Peyer's patch (tissue), 4 donors: ENCODE measurements at regions not wholly inside any gene's neighbourhood (a gene's known extent, or its start where the extent isn't known, plus 50 kb on each side); places are given as distances from the start of the nearest gene placed in this dataset.
A peak's percentile ranks its signal among the peaks of the same experiment; 100 is the strongest.
"Not testable (repeated sequence)": the region's sequence is repeated elsewhere in the genome, so short reads cannot be mapped to it uniquely, and the experiment has no call there.

ENCODE experiments used
- DNase-seq, 3 donors: peaks; one replicate each; pipeline ENCODE4 v3.0.0-alpha.2; 2017 to 2019
- H3K27ac ChIP-seq, 4 donors: fragments of 200-600 bp; sonication (generic); one replicate each; pipeline ENCODE4 v1.5.1; 2016 to 2019
- H3K27me3 ChIP-seq, 2 donors: fragments of 200-600 bp; sonication (generic); one replicate each; pipeline ENCODE4 v1.5.1; 2019
- H3K36me3 ChIP-seq, 3 donors: fragments of 200-600 bp; sonication (generic); one replicate each; pipeline ENCODE4 v1.5.1; 2016 to 2019
- H3K4me1 ChIP-seq, 4 donors: fragments of 200-600 bp; sonication (generic); one replicate each; pipeline ENCODE4 v1.5.1; 2016 to 2019
- H3K4me3 ChIP-seq, 4 donors: fragments of 200-600 bp; sonication (generic); 1 replicate in 3 of 4; 2 replicates in 1 of 4; pipeline ENCODE4 v1.5.1; 2016 to 2019; ENCODE audit warnings: mild to moderate bottlenecking in 1 of 4
- H3K9me3 ChIP-seq, 4 donors: fragments of 200-600 bp; sonication (generic); one replicate each; pipeline ENCODE4 v1.5.1; 2016 to 2019; ENCODE audit warnings: mild to moderate bottlenecking in 1 of 4
- POLR2A ChIP-seq, 2 donors: fragments of 450-650 bp; IDR thresholded peaks; one replicate each; pipeline ENCODE4 v1.5.1; 2017; ENCODE audit warnings: antibody characterized with exemption in 2 of 2, mild to moderate bottlenecking in 2 of 2, moderate library complexity in 2 of 2
- TF ChIP-seq, protein P1 (sequence below), 6 experiments: fragments of 450-650 bp in 4 of 6; fragments of 200-600 bp in 2 of 6; sonication (generic) in 1 of 6; IDR thresholded peaks; one replicate each; pipeline ENCODE4 v1.5.1; 2017 to 2019; ENCODE audit warnings: antibody characterized with exemption in 6 of 6, mild to moderate bottlenecking in 3 of 6, moderate library complexity in 1 of 6

DNA sequence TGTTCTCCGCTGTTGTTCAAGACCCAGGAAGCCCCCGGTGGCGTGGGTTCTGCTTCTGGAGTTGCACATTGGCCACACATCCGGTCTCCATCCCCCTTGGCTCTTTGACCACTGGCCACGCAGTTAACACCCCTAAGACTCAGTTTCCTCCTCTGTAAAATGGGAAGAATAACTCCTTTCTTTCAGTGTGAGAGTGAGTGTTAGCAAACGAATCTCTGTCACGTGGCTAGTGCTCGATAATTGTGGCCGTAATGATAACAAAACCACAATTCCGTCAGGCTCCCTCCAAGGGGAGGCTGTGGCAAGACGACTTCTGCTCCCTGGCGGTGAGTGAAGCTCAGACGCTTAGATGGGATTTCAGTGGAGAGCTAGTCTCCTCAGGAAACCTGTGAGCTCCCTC, 315.2 kb upstream of the B3GAT1 start:
- Histone ChIP-seq H3K36me3 (no peaks in the 10 kb centered on the region), H3K4me3 (no peak overlapping the region), H3K27ac (no peak overlapping the region), H3K27me3 (no peaks in the 10 kb centered on the region), H3K4me1 (peaks cover 0 to 13% (median 0%) of the 10 kb centered on the region in 4 donors), H3K9me3 (no peaks in the 10 kb centered on the region)
- TF ChIP-seq, protein P1, sequence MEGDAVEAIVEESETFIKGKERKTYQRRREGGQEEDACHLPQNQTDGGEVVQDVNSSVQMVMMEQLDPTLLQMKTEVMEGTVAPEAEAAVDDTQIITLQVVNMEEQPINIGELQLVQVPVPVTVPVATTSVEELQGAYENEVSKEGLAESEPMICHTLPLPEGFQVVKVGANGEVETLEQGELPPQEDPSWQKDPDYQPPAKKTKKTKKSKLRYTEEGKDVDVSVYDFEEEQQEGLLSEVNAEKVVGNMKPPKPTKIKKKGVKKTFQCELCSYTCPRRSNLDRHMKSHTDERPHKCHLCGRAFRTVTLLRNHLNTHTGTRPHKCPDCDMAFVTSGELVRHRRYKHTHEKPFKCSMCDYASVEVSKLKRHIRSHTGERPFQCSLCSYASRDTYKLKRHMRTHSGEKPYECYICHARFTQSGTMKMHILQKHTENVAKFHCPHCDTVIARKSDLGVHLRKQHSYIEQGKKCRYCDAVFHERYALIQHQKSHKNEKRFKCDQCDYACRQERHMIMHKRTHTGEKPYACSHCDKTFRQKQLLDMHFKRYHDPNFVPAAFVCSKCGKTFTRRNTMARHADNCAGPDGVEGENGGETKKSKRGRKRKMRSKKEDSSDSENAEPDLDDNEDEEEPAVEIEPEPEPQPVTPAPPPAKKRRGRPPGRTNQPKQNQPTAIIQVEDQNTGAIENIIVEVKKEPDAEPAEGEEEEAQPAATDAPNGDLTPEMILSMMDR (IDR thresholded peaks at IDR 0.05): no peak
- TF ChIP-seq POLR2A (IDR thresholded peaks at IDR 0.05): no peak
- DNase-seq: no peak

DNA sequence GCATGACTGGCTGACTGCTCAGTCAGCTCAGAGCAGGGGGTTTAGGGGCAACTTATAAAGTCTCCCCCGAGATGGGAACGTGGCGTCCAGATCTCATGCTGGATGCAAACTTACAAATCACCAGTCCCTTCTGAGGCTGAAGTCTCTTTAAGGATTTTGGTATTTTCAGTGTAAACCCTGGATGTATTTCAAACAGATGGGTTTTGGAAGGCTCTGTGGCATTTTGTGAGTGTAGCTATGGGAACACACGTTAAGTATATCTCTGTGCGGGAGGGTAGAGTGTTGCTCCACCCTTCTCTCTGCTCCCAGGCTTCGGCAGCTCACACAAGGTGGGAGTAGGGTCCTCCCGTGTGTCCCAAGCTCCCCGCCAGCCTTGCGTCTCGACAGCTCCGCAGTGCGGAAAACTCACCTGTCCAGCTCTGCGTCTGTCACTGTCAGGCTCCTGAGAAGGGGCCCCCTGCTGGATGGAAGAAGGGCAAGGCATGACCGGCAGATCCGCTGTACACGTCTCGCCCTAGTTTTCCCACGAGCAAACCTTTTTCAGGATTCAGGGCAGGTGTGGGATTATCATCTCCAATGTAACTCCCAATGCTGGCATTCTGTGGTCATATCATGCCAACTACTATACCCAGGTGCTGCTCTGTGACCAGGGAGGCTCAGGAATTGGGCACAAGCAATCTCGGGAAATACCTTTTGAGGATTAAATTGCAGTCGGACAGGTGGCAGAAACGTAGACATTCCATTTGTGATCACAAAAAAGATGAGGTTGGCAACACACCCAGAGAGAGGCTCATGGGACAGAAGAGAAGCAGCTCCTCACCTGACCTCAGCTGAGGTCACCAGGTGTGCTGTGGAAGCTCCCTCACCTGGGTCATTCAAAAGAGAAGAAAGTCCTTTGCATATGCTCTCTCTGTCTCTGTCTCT, 313.9 kb upstream of the B3GAT1 start:
- Histone ChIP-seq H3K36me3 (no peaks in the 10 kb centered on the region), H3K4me1 (peaks cover 0 to 12% (median 0%) of the 10 kb centered on the region in 4 donors), H3K27ac (no peak overlapping the region), H3K4me3 (no peak overlapping the region), H3K27me3 (no peaks in the 10 kb centered on the region), H3K9me3 (no peaks in the 10 kb centered on the region)
- DNase-seq: peak in 1 of 3 donors; percentile 66
- no peak for TF ChIP-seq POLR2A (IDR thresholded peaks at IDR 0.05)
- TF ChIP-seq, protein P1 (IDR thresholded peaks at IDR 0.05): peak in 4 of 6 experiments; percentile 20 to 56 (median 47)

DNA sequence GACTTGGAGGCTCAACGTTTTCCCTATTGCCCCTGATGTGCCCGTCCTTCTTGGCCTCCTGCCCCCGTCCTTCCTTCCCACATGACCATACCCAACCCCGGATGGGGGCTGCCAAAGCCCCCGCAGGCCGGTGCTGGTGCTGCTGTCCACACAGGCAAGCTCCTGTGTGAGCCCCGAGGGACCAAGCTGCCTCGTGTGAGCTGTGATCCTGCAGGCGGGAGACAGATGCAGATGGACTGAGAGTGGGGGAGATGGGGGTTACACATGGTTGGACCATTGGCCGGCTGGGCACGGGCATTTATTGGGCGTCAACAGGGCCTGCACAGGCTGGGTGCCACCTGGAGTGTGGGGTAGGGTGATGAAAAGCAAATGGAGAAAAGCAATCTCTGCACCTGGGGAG, 313.2 kb upstream of the B3GAT1 start:
- no peaks in the 10 kb centered on the region for H3K9me3 ChIP-seq
- H3K4me3 ChIP-seq: no peak overlapping the region
- TF ChIP-seq POLR2A (IDR thresholded peaks at IDR 0.05): no peak
- TF ChIP-seq, protein P1 (IDR thresholded peaks at IDR 0.05): no peak
- DNase-seq: no peak
- H3K36me3 ChIP-seq: no peaks in the 10 kb centered on the region
- no peak overlapping the region for H3K27ac ChIP-seq
- H3K27me3 ChIP-seq: no peaks in the 10 kb centered on the region
- H3K4me1 ChIP-seq: peaks cover 0 to 4% (median 0%) of the 10 kb centered on the region in 4 donors

DNA sequence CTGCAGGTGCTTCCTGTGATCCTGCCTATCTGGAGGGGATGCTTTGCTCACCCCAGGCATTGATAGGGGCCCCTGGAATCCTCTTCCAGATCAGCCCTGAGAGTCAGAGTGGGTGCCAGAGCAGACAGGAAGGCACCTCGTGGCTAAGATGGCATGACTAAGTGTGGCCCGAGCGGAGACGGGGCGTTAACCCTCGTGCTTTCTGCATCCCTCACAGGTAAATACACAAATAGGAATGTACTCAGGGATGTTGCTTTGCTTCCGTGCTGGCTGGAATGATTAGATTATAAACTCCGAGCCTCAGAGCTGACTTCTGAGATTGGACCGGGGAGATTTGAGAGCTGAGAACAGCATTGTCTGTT, 312.7 kb upstream of the B3GAT1 start:
- DNase-seq: no peak
- H3K27ac ChIP-seq: no peak overlapping the region
- no peaks in the 10 kb centered on the region for H3K36me3 ChIP-seq
- no peaks in the 10 kb centered on the region for H3K4me1 ChIP-seq
- H3K27me3 ChIP-seq: no peaks in the 10 kb centered on the region
- no peaks in the 10 kb centered on the region for H3K9me3 ChIP-seq
- no peak overlapping the region for H3K4me3 ChIP-seq
- TF ChIP-seq, protein P1 (IDR thresholded peaks at IDR 0.05): no peak
- TF ChIP-seq POLR2A (IDR thresholded peaks at IDR 0.05): no peak

DNA sequence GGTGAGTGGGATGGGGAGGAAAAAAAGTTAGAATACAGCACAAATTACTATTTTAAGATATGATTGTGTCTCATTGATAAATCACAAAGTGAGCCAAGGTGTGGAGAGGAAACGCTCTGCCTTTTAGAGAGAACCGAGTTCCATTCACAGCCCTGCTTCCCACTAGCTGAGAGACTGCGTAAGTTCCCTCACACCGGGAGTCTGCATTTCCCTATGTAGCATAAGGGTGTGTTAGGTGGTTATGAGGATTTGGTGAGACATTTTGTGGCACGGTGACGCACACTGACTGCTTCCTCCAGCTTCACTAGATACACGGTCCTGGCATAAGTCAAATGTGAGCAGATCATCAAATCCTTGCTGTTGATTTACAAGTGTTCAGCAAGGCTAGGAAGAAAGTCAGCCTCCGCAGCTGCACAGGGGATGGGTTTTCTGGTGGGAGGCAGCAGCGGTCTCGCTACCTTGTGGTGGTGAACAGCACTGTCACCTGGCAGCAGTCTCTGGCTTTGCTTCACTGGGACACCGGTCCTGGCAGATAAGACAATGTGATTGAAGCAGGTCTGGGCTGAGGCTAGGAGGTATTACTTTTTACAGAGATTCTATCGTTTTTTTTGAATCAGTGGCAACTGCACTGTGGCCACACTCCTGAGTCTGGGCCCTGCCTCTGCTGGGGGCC, 312.2 kb upstream of the B3GAT1 start:
- no peaks in the 10 kb centered on the region for H3K9me3 ChIP-seq
- TF ChIP-seq, protein P1 (IDR thresholded peaks at IDR 0.05): no peak
- TF ChIP-seq POLR2A (IDR thresholded peaks at IDR 0.05): no peak
- no peak overlapping the region for H3K4me3 ChIP-seq
- no peak for DNase-seq
- no peak overlapping the region for H3K27ac ChIP-seq
- no peaks in the 10 kb centered on the region for H3K36me3 ChIP-seq
- H3K27me3 ChIP-seq: no peaks in the 10 kb centered on the region
- no peaks in the 10 kb centered on the region for H3K4me1 ChIP-seq

DNA sequence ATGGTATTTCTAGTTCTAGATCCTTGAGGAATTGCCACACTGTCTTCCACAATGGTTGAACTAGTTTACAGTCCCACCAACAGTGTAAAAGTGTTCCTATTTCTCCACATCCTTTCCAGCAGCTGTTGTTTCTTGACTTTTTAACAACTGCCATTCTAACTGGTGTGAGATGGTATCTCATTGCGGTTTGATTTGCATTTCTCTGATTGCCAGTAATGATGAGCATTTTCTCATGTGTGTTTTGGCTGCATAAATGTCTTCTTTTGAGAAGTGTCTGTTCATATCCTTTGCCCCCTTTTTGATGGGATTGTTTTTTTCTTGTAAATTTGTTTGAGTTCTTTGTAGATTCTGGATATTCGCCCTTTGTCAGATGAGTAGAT, 308.6 kb upstream of the B3GAT1 start:
- H3K9me3 ChIP-seq, DNase-seq, H3K36me3 ChIP-seq, H3K27me3 ChIP-seq, H3K4me1 ChIP-seq, H3K27ac ChIP-seq, H3K4me3 ChIP-seq: not testable (repeated sequence)

DNA sequence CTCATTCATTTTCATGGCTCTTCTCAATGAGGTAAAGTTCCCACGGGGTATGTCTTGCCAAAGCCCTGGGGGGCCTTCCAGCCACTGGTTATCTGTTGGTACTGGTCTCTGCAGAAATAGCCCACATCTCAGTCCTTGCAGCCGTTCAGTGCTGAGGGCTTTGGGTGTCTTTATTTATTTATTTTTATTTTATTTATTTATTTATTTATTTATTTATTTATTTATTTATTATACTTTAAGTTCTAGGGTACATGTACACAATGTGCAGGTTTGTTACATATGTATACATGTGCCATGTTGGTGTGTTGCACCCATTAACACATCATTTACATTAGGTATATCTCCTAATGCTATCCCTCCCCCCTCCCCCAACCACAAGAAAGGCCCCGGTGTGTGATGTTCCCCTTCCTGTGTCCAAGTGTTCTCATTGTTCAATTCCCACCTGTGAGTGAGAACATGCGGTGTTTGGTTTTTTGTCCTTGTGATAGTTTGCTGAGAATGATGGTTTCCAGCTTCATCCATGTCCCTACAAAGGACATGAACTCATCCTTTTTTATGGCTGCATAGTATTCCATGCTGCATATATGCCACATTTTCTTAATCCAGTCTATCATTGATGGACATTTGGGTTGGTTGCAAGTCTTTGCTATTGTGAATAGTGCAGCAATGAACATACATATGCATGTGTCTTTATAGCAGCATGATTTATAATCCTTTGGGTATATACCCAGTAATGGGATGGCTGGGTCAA, 308.1 kb upstream of the B3GAT1 start:
- DNase-seq, H3K36me3 ChIP-seq, H3K9me3 ChIP-seq, H3K4me3 ChIP-seq, H3K4me1 ChIP-seq, H3K27ac ChIP-seq, H3K27me3 ChIP-seq: not testable (repeated sequence)
